ENCODE measurements at regions not wholly inside any gene's neighbourhood (a gene's known extent, or its start where the extent isn't known, plus 50 kb on each side); places are given as distances from the start of the nearest gene placed in this dataset.

DNA sequence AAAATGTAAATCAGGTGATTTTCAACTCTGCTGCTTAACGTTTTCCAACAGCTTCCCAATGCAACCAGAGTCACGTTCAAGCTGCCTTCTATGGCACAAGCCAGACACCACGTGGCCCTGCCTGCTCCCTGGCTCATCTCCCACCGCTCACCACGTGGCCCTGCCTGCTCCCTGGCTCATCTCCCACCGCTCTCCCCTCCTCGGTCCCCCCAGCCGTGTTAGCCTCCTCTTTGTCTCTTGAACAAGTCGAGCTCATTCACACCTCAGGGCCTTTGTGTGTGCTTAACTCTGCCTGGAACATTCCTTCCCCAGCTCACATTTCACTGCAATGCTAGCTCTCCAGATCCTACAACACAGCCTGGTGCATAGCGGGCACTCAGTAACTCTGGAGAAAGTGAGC lies 307.6 kb downstream of the CTTN start (continued):
- TF ChIP-seq, protein P1, sequence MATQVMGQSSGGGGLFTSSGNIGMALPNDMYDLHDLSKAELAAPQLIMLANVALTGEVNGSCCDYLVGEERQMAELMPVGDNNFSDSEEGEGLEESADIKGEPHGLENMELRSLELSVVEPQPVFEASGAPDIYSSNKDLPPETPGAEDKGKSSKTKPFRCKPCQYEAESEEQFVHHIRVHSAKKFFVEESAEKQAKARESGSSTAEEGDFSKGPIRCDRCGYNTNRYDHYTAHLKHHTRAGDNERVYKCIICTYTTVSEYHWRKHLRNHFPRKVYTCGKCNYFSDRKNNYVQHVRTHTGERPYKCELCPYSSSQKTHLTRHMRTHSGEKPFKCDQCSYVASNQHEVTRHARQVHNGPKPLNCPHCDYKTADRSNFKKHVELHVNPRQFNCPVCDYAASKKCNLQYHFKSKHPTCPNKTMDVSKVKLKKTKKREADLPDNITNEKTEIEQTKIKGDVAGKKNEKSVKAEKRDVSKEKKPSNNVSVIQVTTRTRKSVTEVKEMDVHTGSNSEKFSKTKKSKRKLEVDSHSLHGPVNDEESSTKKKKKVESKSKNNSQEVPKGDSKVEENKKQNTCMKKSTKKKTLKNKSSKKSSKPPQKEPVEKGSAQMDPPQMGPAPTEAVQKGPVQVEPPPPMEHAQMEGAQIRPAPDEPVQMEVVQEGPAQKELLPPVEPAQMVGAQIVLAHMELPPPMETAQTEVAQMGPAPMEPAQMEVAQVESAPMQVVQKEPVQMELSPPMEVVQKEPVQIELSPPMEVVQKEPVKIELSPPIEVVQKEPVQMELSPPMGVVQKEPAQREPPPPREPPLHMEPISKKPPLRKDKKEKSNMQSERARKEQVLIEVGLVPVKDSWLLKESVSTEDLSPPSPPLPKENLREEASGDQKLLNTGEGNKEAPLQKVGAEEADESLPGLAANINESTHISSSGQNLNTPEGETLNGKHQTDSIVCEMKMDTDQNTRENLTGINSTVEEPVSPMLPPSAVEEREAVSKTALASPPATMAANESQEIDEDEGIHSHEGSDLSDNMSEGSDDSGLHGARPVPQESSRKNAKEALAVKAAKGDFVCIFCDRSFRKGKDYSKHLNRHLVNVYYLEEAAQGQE (IDR thresholded peaks at IDR 0.05; ENCODE audit: unreplicated experiment), result no peak
- TF ChIP-seq CREB1 (CRISPR knock-in tag; IDR thresholded peaks at IDR 0.05; ENCODE audit: low read depth) (no peak), EZH2 (IDR thresholded peaks at IDR 0.05; ENCODE audit: low read depth, unreplicated experiment) (no peak)

DNA sequence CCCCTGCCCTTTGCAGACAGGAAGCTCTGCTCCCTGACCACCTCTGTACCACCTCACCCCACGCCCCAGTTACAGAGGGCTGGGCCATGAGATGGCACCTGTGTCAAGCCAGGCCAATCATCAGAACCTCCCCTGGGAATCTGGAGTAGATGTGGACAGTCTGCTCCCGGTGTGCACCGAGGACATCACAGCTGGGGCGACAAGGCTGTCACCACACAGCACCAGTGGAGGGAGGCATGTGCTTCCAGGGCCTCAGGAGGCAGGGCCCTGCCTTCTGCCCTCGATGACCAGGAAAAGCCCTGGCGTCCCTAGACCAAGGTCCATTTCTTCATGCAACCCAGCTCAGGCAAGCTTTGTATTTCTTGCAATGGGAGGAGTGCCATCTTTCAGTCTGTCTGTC lies 309.5 kb downstream of the CTTN start:
- no peak overlapping the region for H3K4me3 Mint-ChIP-seq
- TF ChIP-seq, protein P2, sequence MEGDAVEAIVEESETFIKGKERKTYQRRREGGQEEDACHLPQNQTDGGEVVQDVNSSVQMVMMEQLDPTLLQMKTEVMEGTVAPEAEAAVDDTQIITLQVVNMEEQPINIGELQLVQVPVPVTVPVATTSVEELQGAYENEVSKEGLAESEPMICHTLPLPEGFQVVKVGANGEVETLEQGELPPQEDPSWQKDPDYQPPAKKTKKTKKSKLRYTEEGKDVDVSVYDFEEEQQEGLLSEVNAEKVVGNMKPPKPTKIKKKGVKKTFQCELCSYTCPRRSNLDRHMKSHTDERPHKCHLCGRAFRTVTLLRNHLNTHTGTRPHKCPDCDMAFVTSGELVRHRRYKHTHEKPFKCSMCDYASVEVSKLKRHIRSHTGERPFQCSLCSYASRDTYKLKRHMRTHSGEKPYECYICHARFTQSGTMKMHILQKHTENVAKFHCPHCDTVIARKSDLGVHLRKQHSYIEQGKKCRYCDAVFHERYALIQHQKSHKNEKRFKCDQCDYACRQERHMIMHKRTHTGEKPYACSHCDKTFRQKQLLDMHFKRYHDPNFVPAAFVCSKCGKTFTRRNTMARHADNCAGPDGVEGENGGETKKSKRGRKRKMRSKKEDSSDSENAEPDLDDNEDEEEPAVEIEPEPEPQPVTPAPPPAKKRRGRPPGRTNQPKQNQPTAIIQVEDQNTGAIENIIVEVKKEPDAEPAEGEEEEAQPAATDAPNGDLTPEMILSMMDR (conservative IDR thresholded peaks at IDR 0.05; ENCODE audit: low read depth in 2 of 2), result no peak
- TF ChIP-seq, protein P3, sequence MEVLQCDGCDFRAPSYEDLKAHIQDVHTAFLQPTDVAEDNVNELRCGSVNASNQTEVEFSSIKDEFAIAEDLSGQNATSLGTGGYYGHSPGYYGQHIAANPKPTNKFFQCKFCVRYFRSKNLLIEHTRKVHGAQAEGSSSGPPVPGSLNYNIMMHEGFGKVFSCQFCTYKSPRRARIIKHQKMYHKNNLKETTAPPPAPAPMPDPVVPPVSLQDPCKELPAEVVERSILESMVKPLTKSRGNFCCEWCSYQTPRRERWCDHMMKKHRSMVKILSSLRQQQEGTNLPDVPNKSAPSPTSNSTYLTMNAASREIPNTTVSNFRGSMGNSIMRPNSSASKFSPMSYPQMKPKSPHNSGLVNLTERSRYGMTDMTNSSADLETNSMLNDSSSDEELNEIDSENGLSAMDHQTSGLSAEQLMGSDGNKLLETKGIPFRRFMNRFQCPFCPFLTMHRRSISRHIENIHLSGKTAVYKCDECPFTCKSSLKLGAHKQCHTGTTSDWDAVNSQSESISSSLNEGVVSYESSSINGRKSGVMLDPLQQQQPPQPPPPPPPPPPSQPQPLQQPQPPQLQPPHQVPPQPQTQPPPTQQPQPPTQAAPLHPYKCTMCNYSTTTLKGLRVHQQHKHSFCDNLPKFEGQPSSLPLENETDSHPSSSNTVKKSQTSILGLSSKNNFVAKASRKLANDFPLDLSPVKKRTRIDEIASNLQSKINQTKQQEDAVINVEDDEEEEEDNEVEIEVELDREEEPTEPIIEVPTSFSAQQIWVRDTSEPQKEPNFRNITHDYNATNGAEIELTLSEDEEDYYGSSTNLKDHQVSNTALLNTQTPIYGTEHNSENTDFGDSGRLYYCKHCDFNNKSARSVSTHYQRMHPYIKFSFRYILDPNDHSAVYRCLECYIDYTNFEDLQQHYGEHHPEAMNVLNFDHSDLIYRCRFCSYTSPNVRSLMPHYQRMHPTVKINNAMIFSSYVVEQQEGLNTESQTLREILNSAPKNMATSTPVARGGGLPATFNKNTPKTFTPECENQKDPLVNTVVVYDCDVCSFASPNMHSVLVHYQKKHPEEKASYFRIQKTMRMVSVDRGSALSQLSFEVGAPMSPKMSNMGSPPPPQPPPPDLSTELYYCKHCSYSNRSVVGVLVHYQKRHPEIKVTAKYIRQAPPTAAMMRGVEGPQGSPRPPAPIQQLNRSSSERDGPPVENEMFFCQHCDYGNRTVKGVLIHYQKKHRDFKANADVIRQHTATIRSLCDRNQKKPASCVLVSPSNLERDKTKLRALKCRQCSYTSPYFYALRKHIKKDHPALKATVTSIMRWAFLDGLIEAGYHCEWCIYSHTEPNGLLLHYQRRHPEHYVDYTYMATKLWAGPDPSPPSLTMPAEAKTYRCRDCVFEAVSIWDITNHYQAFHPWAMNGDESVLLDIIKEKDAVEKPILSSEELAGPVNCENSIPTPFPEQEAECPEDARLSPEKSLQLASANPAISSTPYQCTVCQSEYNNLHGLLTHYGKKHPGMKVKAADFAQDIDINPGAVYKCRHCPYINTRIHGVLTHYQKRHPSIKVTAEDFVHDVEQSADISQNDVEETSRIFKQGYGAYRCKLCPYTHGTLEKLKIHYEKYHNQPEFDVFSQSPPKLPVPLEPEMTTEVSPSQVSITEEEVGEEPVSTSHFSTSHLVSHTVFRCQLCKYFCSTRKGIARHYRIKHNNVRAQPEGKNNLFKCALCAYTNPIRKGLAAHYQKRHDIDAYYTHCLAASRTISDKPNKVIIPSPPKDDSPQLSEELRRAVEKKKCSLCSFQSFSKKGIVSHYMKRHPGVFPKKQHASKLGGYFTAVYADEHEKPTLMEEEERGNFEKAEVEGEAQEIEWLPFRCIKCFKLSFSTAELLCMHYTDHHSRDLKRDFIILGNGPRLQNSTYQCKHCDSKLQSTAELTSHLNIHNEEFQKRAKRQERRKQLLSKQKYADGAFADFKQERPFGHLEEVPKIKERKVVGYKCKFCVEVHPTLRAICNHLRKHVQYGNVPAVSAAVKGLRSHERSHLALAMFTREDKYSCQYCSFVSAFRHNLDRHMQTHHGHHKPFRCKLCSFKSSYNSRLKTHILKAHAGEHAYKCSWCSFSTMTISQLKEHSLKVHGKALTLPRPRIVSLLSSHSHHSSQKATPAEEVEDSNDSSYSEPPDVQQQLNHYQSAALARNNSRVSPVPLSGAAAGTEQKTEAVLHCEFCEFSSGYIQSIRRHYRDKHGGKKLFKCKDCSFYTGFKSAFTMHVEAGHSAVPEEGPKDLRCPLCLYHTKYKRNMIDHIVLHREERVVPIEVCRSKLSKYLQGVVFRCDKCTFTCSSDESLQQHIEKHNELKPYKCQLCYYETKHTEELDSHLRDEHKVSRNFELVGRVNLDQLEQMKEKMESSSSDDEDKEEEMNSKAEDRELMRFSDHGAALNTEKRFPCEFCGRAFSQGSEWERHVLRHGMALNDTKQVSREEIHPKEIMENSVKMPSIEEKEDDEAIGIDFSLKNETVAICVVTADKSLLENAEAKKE (CRISPR knock-in tag; IDR thresholded peaks at IDR 0.05), result no peak
- TF ChIP-seq ZNF114 (CRISPR knock-in tag; IDR thresholded peaks at IDR 0.05) (no peak), CREB1 (CRISPR knock-in tag; IDR thresholded peaks at IDR 0.05; ENCODE audit: low read depth) (no peak), JUNB (IDR thresholded peaks at IDR 0.05; ENCODE audit: unreplicated experiment) (no peak), EZH2phosphoT487 (IDR thresholded peaks at IDR 0.05; ENCODE audit: unreplicated experiment) (no peak), ZNF331 (CRISPR knock-in tag; IDR thresholded peaks at IDR 0.05; ENCODE audit: low read depth) (no peak), STAT1 (IDR thresholded peaks at IDR 0.05; ENCODE audit: unreplicated experiment) (no peak), EZH2 (IDR thresholded peaks at IDR 0.05; ENCODE audit: low read depth, unreplicated experiment) (no peak), POLR2AphosphoS5 (IDR thresholded peaks at IDR 0.05; ENCODE audit: low read depth) (no peak)
- TF ChIP-seq, protein P4, sequence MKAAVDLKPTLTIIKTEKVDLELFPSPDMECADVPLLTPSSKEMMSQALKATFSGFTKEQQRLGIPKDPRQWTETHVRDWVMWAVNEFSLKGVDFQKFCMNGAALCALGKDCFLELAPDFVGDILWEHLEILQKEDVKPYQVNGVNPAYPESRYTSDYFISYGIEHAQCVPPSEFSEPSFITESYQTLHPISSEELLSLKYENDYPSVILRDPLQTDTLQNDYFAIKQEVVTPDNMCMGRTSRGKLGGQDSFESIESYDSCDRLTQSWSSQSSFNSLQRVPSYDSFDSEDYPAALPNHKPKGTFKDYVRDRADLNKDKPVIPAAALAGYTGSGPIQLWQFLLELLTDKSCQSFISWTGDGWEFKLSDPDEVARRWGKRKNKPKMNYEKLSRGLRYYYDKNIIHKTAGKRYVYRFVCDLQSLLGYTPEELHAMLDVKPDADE (IDR thresholded peaks at IDR 0.05), result no peak

More for the DNA sequence above, 309.5 kb downstream of the CTTN start:
- no peaks in the 10 kb centered on the region for H3K79me2 ChIP-seq (replicated peaks; ENCODE audit: insufficient read depth)
- no peaks in the 10 kb centered on the region for H3K36me3 ChIP-seq (ENCODE audit: insufficient read depth)
- no peaks in the 10 kb centered on the region for H3K27me3 ChIP-seq (ENCODE audit: insufficient read depth)
- DNase-seq (ENCODE audit: low spot score) (no peak), ATAC-seq (no peak)
- Mint-ChIP-seq H3K4me1 (peaks cover 23% of the 10 kb centered on the region), H3K27ac (no peak overlapping the region), H3K36me3 (ENCODE audit: low read depth) (no peaks in the 10 kb centered on the region; the same call in 1 of the 3 replicates), H3K27me3 (ENCODE audit: insufficient read depth, low read depth, poor library complexity) (peaks cover 14% of the 10 kb centered on the region), H3K9me3 (no peaks in the 10 kb centered on the region; the same call in 1 of the 3 replicates)
- no peaks in the 10 kb centered on the region for H3K4me1 ChIP-seq (ENCODE audit: insufficient read depth)
- H3K27ac ChIP-seq (ENCODE audit: low read depth), result no peak overlapping the region
- no peak overlapping the region for H3K4me3 ChIP-seq
- H3K9me2 ChIP-seq (ENCODE audit: insufficient read depth), result no peaks in the 10 kb centered on the region
- H3F3A ChIP-seq (replicated peaks; ENCODE audit: low read depth), result no peaks in the 10 kb centered on the region
- H4K20me1 ChIP-seq (replicated peaks; ENCODE audit: insufficient read depth), result no peaks in the 10 kb centered on the region; the same call in 1 of the 2 replicates
- no peak overlapping the region for H2AFZ ChIP-seq
- H3K4me2 ChIP-seq, result no peak overlapping the region

Measured in GM23338 (cell line).